ENCODE measurements at regions not wholly inside any gene's neighbourhood (a gene's known extent, or its start where the extent isn't known, plus 50 kb on each side); places are given as distances from the start of the nearest gene placed in this dataset.
"Not testable (repeated sequence)": the region's sequence is repeated elsewhere in the genome, so short reads cannot be mapped to it uniquely, and the experiment has no call there.

- no peak for DNase-seq
These were observed 980.1 kb downstream of the KCNMA1 start for GRCh38 chr10:76657337-76658012.

- DNase-seq = no peak
These were observed 986.5 kb downstream of the KCNMA1 start for GRCh38 chr10:76651154-76651553.

GRCh38 chr10:76649723-76650127, 987.9 kb downstream of the KCNMA1 start:
- DNase-seq = no peak

- DNase-seq = no peak
These were observed 988.4 kb downstream of the KCNMA1 start for GRCh38 chr10:76649254-76649653.

- no peak for DNase-seq
These were observed 990.3 kb downstream of the KCNMA1 start for GRCh38 chr10:76647301-76647700.

GRCh38 chr10:76645341-76645740, 992.3 kb downstream of the KCNMA1 start:
- DNase-seq = no peak

- no peak for DNase-seq
These were observed 993.1 kb downstream of the KCNMA1 start for GRCh38 chr10:76644476-76644875.

- no peak for DNase-seq
These were observed 994.1 kb downstream of the KCNMA1 start for GRCh38 chr10:76643511-76643911.

GRCh38 chr10:76642358-76642757, 995.2 kb downstream of the KCNMA1 start:
- no peak for DNase-seq

GRCh38 chr10:76641215-76641614, 996.4 kb downstream of the KCNMA1 start:
- no peak for DNase-seq

GRCh38 chr10:76640806-76641205, 996.8 kb downstream of the KCNMA1 start:
- DNase-seq = no peak

GRCh38 chr10:76632767-76633051, 1004.9 kb downstream of the KCNMA1 start:
- DNase-seq = peak in 1 of 2 experiments; percentile 3

- peak in 1 of 2 experiments; percentile 14 for DNase-seq
These were observed 1005.5 kb downstream of the KCNMA1 start for GRCh38 chr10:76631884-76632766.

GRCh38 chr10:76631036-76631670, 1006.5 kb downstream of the KCNMA1 start:
- no peak for DNase-seq

GRCh38 chr10:76628801-76629200, 1008.8 kb downstream of the KCNMA1 start:
- DNase-seq = no peak

GRCh38 chr10:76626386-76626785, 1011.2 kb downstream of the KCNMA1 start:
- DNase-seq = no peak

- no peak for DNase-seq
These were observed 1013.1 kb downstream of the KCNMA1 start for GRCh38 chr10:76624470-76624869.

GRCh38 chr10:76621886-76622620, 1015.6 kb downstream of the KCNMA1 start:
- DNase-seq = no peak

- DNase-seq = no peak
These were observed 1019.0 kb downstream of the KCNMA1 start for GRCh38 chr10:76618641-76619040.

GRCh38 chr10:76618171-76618570, 1019.4 kb downstream of the KCNMA1 start:
- no peak for DNase-seq

GRCh38 chr10:76616666-76617065, 1020.9 kb downstream of the KCNMA1 start:
- DNase-seq = not testable (repeated sequence)

GRCh38 chr10:76615049-76615448, 1022.6 kb downstream of the KCNMA1 start:
- no peak for DNase-seq
